ENCODE measurements at regions not wholly inside any gene's neighbourhood (a gene's known extent, or its start where the extent isn't known, plus 50 kb on each side); places are given as distances from the start of the nearest gene placed in this dataset.

GRCh38 chr3:104411757-104412156, 955.0 kb upstream of the ALCAM start:
- H3K9ac ChIP-seq (ENCODE audit: low read length in 3 of 3), result no peak overlapping the region
- intact Hi-C loops (cut with DNase I), result no loop called here
- TF ChIP-seq CTCF (IDR thresholded peaks at IDR 0.05; ENCODE audit: borderline replicate concordance, extremely low read depth, insufficient read depth), result no peak
- H3K4me3 ChIP-seq (ENCODE audit: low read length in 3 of 3), result no peak overlapping the region
- H3K9me3 ChIP-seq (ENCODE audit: control insufficient read depth in 2 of 3, insufficient read depth in 1 of 3, low read length in 3 of 3), result no peaks in the 10 kb centered on the region
- H3K27ac ChIP-seq (ENCODE audit: low read depth in 2 of 2, low read length in 2 of 2), result no peak overlapping the region
- H3K4me1 ChIP-seq (ENCODE audit: control insufficient read depth in 2 of 3, insufficient read depth in 2 of 3, low read depth in 1 of 3, low read length in 3 of 3), result no peaks in the 10 kb centered on the region
- FAIRE-seq (no peak), DNase-seq (no peak)
- no peaks in the 10 kb centered on the region for H3K36me3 ChIP-seq (ENCODE audit: control insufficient read depth in 2 of 3, insufficient read depth in 3 of 3, low read length in 3 of 3)
- H3K27me3 ChIP-seq (ENCODE audit: control insufficient read depth, insufficient read depth, low read length), result no peaks in the 10 kb centered on the region

GRCh38 chr3:104412608-104413580, 953.8 kb upstream of the ALCAM start:
- Histone ChIP-seq H3K4me3 (ENCODE audit: low read length in 3 of 3) (no peak overlapping the region), H3K36me3 (ENCODE audit: control insufficient read depth in 2 of 3, insufficient read depth in 3 of 3, low read length in 3 of 3) (no peaks in the 10 kb centered on the region), H3K27ac (ENCODE audit: low read depth in 2 of 2, low read length in 2 of 2) (no peak overlapping the region), H3K9me3 (ENCODE audit: control insufficient read depth in 2 of 3, insufficient read depth in 1 of 3, low read length in 3 of 3) (no peaks in the 10 kb centered on the region), H3K9ac (ENCODE audit: low read length in 3 of 3) (no peak overlapping the region), H3K4me1 (ENCODE audit: control insufficient read depth in 2 of 3, insufficient read depth in 2 of 3, low read depth in 1 of 3, low read length in 3 of 3) (no peaks in the 10 kb centered on the region), H3K27me3 (ENCODE audit: control insufficient read depth, insufficient read depth, low read length) (no peaks in the 10 kb centered on the region)
- DNase-seq (no peak), FAIRE-seq (no peak)
- no peak for TF ChIP-seq CTCF (IDR thresholded peaks at IDR 0.05; ENCODE audit: borderline replicate concordance, extremely low read depth, insufficient read depth)
- intact Hi-C loops (cut with DNase I), result no loop called here

- Histone ChIP-seq H3K27me3 (ENCODE audit: control insufficient read depth, insufficient read depth, low read length) (no peaks in the 10 kb centered on the region), H3K9ac (ENCODE audit: low read length in 3 of 3) (no peak overlapping the region), H3K36me3 (ENCODE audit: control insufficient read depth in 2 of 3, insufficient read depth in 3 of 3, low read length in 3 of 3) (no peaks in the 10 kb centered on the region), H3K9me3 (ENCODE audit: control insufficient read depth in 2 of 3, insufficient read depth in 1 of 3, low read length in 3 of 3) (no peaks in the 10 kb centered on the region), H3K4me3 (ENCODE audit: low read length in 3 of 3) (no peak overlapping the region), H3K4me1 (ENCODE audit: control insufficient read depth in 2 of 3, insufficient read depth in 2 of 3, low read depth in 1 of 3, low read length in 3 of 3) (no peaks in the 10 kb centered on the region), H3K27ac (ENCODE audit: low read depth in 2 of 2, low read length in 2 of 2) (no peak overlapping the region)
- no peak for DNase-seq
- intact Hi-C loops (cut with DNase I), result no loop called here
- no peak for TF ChIP-seq CTCF (IDR thresholded peaks at IDR 0.05; ENCODE audit: borderline replicate concordance, extremely low read depth, insufficient read depth)
- no peak for FAIRE-seq
These were observed 938.3 kb upstream of the ALCAM start for GRCh38 chr3:104428337-104428925.
